HK-2 (cell line): ENCODE measurements at regions not wholly inside any gene's neighbourhood (a gene's known extent, or its start where the extent isn't known, plus 50 kb on each side); places are given as distances from the start of the nearest gene placed in this dataset.

Source experiments
- DNase-seq: peaks from one replicate; pipeline ENCODE4 v3.0.0-alpha.2; 2018; ENCODE audit not compliant: unreplicated experiment

GRCh38 chr2:103276869-103277268 lies 515.0 kb downstream of the TMEM182 start:
- DNase-seq: no peak

- no peak for DNase-seq
Observed at GRCh38 chr2:103284750-103285149, 522.9 kb downstream of the TMEM182 start.

GRCh38 chr2:103285354-103285753 lies 523.5 kb downstream of the TMEM182 start:
- no peak for DNase-seq

- no peak for DNase-seq
Observed at GRCh38 chr2:103287746-103288145, 525.9 kb downstream of the TMEM182 start.

- DNase-seq: no peak
Observed at GRCh38 chr2:103288696-103289095, 526.9 kb downstream of the TMEM182 start.

- DNase-seq: no peak
Observed at GRCh38 chr2:103289105-103289725, 527.4 kb downstream of the TMEM182 start.

GRCh38 chr2:103292573-103292972 lies 530.7 kb downstream of the TMEM182 start:
- no peak for DNase-seq

GRCh38 chr2:103293067-103293741 lies 531.4 kb downstream of the TMEM182 start:
- no peak for DNase-seq

- no peak for DNase-seq
Observed at GRCh38 chr2:103293742-103294077, 531.9 kb downstream of the TMEM182 start.

GRCh38 chr2:103294420-103294819 lies 532.6 kb downstream of the TMEM182 start:
- DNase-seq: no peak

GRCh38 chr2:103295591-103295990 lies 533.8 kb downstream of the TMEM182 start:
- no peak for DNase-seq

- no peak for DNase-seq
Observed at GRCh38 chr2:103324671-103325070, 562.8 kb downstream of the TMEM182 start.

- no peak for DNase-seq
Observed at GRCh38 chr2:103327386-103327785, 565.6 kb downstream of the TMEM182 start.

GRCh38 chr2:103327966-103328365 lies 566.1 kb downstream of the TMEM182 start:
- no peak for DNase-seq

GRCh38 chr2:103335403-103335802 lies 573.6 kb downstream of the TMEM182 start:
- DNase-seq: no peak

- no peak for DNase-seq
Observed at GRCh38 chr2:103338819-103339218, 577.0 kb downstream of the TMEM182 start.

GRCh38 chr2:103346780-103347179 lies 584.9 kb downstream of the TMEM182 start:
- no peak for DNase-seq

GRCh38 chr2:103353774-103354173 lies 591.9 kb downstream of the TMEM182 start:
- DNase-seq: no peak

- no peak for DNase-seq
Observed at GRCh38 chr2:103355287-103355686, 593.5 kb downstream of the TMEM182 start.

- DNase-seq: no peak
Observed at GRCh38 chr2:103361712-103362111, 599.9 kb downstream of the TMEM182 start.

GRCh38 chr2:103363639-103364038 lies 601.8 kb downstream of the TMEM182 start:
- DNase-seq: no peak

- DNase-seq: no peak
Observed at GRCh38 chr2:103364177-103364576, 602.3 kb downstream of the TMEM182 start.

- DNase-seq: no peak
Observed at GRCh38 chr2:103365071-103365470, 603.2 kb downstream of the TMEM182 start.

- DNase-seq: no peak
Observed at GRCh38 chr2:103367877-103368276, 606.0 kb downstream of the TMEM182 start.
